Uterus (tissue), 3 donors: ENCODE measurements at regions not wholly inside any gene's neighbourhood (a gene's known extent, or its start where the extent isn't known, plus 50 kb on each side); places are given as distances from the start of the nearest gene placed in this dataset.
"Not testable (repeated sequence)": the region's sequence is repeated elsewhere in the genome, so short reads cannot be mapped to it uniquely, and the experiment has no call there.

Experiments used
- DNase-seq, 2 donors: peaks; one replicate each; pipeline ENCODE4 v3.0.0-alpha.2; 2019 to 2020
- H3K27ac ChIP-seq, 2 donors: fragments of 200-600 bp; sonication (generic); 1 replicate in 1 of 2; 2 replicates in 1 of 2; pipeline ENCODE4 v1.5.1; 2016 to 2018
- H3K27me3 ChIP-seq, 2 donors: fragments of 200-600 bp; sonication (generic); one replicate each; pipeline ENCODE4 v1.5.1; 2018 to 2019; ENCODE audit warnings: control low read depth in 1 of 2
- H3K36me3 ChIP-seq, 2 donors: fragments of 200-600 bp; sonication (generic); one replicate each; pipeline ENCODE4 v1.5.1; 2019; ENCODE audit warnings: control low read depth in 1 of 2
- H3K4me1 ChIP-seq, 2 donors: fragments of 200-600 bp; sonication (generic); one replicate each; pipeline ENCODE4 v1.5.1; 2018 to 2019; ENCODE audit warnings: control low read depth in 1 of 2
- H3K4me3 ChIP-seq, 2 donors: fragments of 200-600 bp; sonication (generic); 1 replicate in 1 of 2; 2 replicates in 1 of 2; pipeline ENCODE4 v1.5.1; 2018 to 2019; ENCODE audit warnings: mild to moderate bottlenecking in 1 of 2
- H3K9me3 ChIP-seq, 2 donors: fragments of 200-600 bp; sonication (generic); one replicate each; pipeline ENCODE4 v1.5.1; 2019; ENCODE audit warnings: control low read depth in 1 of 2
- POLR2A ChIP-seq, 2 donors: fragments of 450-650 bp; IDR thresholded peaks; one replicate each; pipeline ENCODE4 v1.6.1; 2016; ENCODE audit warnings: antibody characterized with exemption in 2 of 2, mild to moderate bottlenecking in 1 of 2, moderate library complexity in 1 of 2
- intact Hi-C: fragments of 100-400 bp; cut with DNase I; formaldehyde crosslinking; loops from one replicate; pipeline ENCODE4 v1.15.1; 2023; ENCODE audit warnings: low total_unique reads
- TF ChIP-seq, protein P1 (sequence below), 4 experiments: fragments of 200-600 bp in 2 of 4; fragments of 450-650 bp in 2 of 4; sonication (generic) in 2 of 4; IDR thresholded peaks; one replicate each; pipeline ENCODE4 v1.5.1; 2016 to 2019; ENCODE audit warnings: antibody characterized with exemption in 4 of 4, mild to moderate bottlenecking in 2 of 4, moderate library complexity in 1 of 4
- donor health status: DM: yes; HTN: yes; CAD: no.

DNA sequence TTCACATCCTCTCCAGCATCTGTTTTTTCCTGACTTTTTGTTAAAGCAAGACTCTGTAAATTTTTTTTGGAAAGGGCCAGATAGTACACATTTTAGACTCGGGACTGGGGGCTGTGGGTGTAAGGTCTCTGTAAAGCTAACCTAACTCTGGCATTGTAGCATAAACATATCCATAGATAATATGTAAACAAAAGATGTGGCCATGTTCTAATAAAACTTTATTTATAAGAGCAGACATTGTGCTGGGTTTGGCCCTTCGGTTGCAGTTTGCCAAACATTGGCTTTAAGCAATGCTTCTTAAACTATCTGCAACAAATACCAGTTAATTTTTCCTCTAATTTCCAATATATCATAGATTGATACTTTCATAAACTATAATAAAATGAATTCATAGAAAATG, 605.2 kb downstream of the EBF1 start:
- TF ChIP-seq POLR2A (IDR thresholded peaks at IDR 0.05), result no peak
- TF ChIP-seq, protein P1, sequence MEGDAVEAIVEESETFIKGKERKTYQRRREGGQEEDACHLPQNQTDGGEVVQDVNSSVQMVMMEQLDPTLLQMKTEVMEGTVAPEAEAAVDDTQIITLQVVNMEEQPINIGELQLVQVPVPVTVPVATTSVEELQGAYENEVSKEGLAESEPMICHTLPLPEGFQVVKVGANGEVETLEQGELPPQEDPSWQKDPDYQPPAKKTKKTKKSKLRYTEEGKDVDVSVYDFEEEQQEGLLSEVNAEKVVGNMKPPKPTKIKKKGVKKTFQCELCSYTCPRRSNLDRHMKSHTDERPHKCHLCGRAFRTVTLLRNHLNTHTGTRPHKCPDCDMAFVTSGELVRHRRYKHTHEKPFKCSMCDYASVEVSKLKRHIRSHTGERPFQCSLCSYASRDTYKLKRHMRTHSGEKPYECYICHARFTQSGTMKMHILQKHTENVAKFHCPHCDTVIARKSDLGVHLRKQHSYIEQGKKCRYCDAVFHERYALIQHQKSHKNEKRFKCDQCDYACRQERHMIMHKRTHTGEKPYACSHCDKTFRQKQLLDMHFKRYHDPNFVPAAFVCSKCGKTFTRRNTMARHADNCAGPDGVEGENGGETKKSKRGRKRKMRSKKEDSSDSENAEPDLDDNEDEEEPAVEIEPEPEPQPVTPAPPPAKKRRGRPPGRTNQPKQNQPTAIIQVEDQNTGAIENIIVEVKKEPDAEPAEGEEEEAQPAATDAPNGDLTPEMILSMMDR (IDR thresholded peaks at IDR 0.05), result no peak
- Histone ChIP-seq H3K4me1 (no peaks in the 10 kb centered on the region), H3K9me3 (no peaks in the 10 kb centered on the region), H3K27me3 (no peaks in the 10 kb centered on the region), H3K4me3 (no peak overlapping the region), H3K27ac (no peak overlapping the region), H3K36me3 (no peaks in the 10 kb centered on the region)
- DNase-seq, result no peak
- intact Hi-C loops, result no loop called here

DNA sequence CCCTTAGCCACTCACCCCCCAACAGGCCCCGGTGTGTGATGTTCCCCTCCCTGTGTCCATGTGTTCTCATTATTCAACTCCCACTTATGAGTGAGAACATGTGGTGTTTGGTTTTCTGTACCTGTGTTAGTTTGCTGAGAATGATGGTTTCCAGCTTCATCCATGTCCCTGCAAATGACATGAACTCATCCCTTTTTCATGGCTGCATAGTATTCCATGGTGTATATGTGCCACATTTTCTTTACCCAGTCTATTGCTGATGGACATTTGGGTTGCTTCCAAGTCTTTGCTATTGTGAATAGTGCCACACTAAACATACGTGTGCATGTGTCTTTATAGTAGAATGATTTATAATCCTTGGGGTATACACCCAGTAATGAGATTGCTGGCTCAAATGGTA, 605.7 kb downstream of the EBF1 start:
- H3K36me3 ChIP-seq, H3K27me3 ChIP-seq, H3K9me3 ChIP-seq, H3K4me1 ChIP-seq, DNase-seq, H3K4me3 ChIP-seq, H3K27ac ChIP-seq, intact Hi-C loops: not testable (repeated sequence)

DNA sequence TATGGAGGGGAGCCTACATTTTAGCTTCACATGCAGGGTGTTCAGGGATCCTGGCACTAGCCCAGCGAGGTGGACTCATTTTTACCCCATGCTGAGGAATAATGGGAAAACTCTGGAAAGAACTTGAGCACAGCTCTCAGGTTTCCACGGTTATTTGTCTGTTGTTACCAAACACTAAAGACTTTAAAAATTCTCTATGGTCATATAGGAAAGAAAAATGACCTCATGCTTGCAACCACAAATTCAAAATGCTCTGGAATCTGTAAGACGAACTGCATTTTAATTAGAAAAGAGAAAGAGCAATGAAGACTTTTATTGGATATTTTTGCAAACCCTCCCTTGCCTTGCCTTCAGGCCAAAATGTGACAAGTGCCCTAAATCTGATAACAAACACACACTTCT, 606.9 kb downstream of the EBF1 start:
- H3K4me1 ChIP-seq, result no peaks in the 10 kb centered on the region
- TF ChIP-seq, protein P1 (IDR thresholded peaks at IDR 0.05), result no peak
- TF ChIP-seq POLR2A (IDR thresholded peaks at IDR 0.05), result no peak
- H3K27me3 ChIP-seq, result no peaks in the 10 kb centered on the region
- peak overlapping the region in 1 of 2 donors; percentile 18 for H3K27ac ChIP-seq
- no peaks in the 10 kb centered on the region for H3K36me3 ChIP-seq
- no peaks in the 10 kb centered on the region for H3K9me3 ChIP-seq
- DNase-seq, result no peak
- intact Hi-C loops, result no loop called here
- no peak overlapping the region for H3K4me3 ChIP-seq

DNA sequence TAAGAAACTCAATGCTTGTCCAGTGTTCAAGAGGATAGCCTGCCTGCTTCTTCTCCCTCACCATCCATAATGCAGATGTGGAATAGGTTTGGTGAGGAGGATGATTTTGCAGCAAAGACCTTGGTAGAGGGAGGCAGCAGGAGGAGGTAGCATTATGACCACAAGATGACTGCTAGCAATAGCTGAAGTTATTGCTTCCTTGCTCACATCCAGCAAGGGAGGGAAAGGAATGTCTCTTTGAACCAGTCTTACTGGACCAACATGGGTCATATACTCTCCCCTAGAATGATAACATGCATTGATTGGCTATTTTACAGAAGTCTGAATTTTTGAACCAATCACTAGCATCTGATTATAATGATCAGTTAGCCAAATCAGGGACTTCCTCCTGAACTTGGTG, 607.6 kb downstream of the EBF1 start:
- TF ChIP-seq POLR2A (IDR thresholded peaks at IDR 0.05), result no peak
- TF ChIP-seq, protein P1 (IDR thresholded peaks at IDR 0.05), result no peak

DNA sequence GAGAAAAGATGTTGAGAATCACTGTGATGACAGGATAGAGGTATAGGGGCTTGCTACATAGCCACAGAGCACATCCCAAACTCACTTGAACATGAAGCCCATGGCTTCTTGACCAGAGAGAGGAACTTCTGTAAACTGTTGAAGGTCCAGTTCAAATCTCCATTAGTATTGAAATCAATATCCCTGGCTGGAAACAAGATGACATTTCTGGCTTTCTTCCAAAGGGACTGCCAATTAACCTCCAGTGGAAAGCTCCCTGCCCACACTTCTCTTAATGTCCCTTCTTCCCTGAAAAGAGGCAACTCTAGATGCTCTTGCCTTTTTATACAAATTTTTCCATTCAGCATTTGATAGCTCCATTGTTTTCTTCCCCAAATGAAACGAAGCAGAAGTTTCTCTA, 612.1 kb downstream of the EBF1 start:
- Histone ChIP-seq H3K4me1 (peaks cover 0 to 15% of the 10 kb centered on the region in 2 donors), H3K27me3 (no peaks in the 10 kb centered on the region), H3K4me3 (no peak overlapping the region), H3K27ac (peak overlapping the region; percentile 55 to 64), H3K36me3 (no peaks in the 10 kb centered on the region), H3K9me3 (no peaks in the 10 kb centered on the region)
- intact Hi-C loops, result no loop called here
- TF ChIP-seq, protein P1 (IDR thresholded peaks at IDR 0.05), result no peak
- no peak for TF ChIP-seq POLR2A (IDR thresholded peaks at IDR 0.05)
- DNase-seq, result no peak

More for the DNA sequence above, 607.6 kb downstream of the EBF1 start:
- H3K4me1 ChIP-seq, result no peaks in the 10 kb centered on the region
- DNase-seq, result no peak
- no peaks in the 10 kb centered on the region for H3K9me3 ChIP-seq
- no peaks in the 10 kb centered on the region for H3K27me3 ChIP-seq
- H3K36me3 ChIP-seq, result no peaks in the 10 kb centered on the region
- no peak overlapping the region for H3K4me3 ChIP-seq
- intact Hi-C loops, result no loop called here
- no peak overlapping the region for H3K27ac ChIP-seq

DNA sequence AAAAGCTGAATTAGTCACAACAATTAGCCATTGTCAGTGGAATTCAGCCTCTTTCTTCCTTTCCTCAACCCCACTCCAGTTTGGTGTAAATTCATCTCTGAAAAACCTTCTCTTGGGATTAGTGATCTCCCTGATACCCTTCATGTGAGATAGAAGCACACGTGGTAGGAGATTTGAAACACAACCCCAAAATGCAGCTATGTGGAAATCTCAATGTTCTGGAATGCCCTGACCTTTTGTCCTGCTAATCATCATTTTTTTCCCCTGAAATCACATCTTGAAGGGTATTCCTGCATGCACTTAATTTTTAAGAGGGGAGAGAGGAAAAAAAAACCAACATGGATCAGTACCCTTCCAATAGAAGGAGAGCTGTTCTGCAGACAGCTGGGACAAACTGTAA, 612.6 kb downstream of the EBF1 start:
- H3K27me3 ChIP-seq, result no peaks in the 10 kb centered on the region
- H3K4me1 ChIP-seq, result peaks cover 0 to 15% of the 10 kb centered on the region in 2 donors
- no peaks in the 10 kb centered on the region for H3K36me3 ChIP-seq
- H3K9me3 ChIP-seq, result no peaks in the 10 kb centered on the region
- H3K27ac ChIP-seq, result peak overlapping the region; percentile 55 to 64
- no peak for DNase-seq
- H3K4me3 ChIP-seq, result no peak overlapping the region
- TF ChIP-seq POLR2A (IDR thresholded peaks at IDR 0.05), result no peak
- TF ChIP-seq, protein P1 (IDR thresholded peaks at IDR 0.05), result no peak
- intact Hi-C loops, result no loop called here
